OCI-M2 (cell line): ENCODE measurements at regions not wholly inside any gene's neighbourhood (a gene's known extent, or its start where the extent isn't known, plus 50 kb on each side); places are given as distances from the start of the nearest gene placed in this dataset.
"Not testable (repeated sequence)": the region's sequence is repeated elsewhere in the genome, so short reads cannot be mapped to it uniquely, and the experiment has no call there.

Experiments used
- DNase-seq: peaks from one replicate; lab custom pipeline; 2025; ENCODE audit not compliant: unreplicated experiment; lab: John Stamatoyannopoulos, UW

DNA sequence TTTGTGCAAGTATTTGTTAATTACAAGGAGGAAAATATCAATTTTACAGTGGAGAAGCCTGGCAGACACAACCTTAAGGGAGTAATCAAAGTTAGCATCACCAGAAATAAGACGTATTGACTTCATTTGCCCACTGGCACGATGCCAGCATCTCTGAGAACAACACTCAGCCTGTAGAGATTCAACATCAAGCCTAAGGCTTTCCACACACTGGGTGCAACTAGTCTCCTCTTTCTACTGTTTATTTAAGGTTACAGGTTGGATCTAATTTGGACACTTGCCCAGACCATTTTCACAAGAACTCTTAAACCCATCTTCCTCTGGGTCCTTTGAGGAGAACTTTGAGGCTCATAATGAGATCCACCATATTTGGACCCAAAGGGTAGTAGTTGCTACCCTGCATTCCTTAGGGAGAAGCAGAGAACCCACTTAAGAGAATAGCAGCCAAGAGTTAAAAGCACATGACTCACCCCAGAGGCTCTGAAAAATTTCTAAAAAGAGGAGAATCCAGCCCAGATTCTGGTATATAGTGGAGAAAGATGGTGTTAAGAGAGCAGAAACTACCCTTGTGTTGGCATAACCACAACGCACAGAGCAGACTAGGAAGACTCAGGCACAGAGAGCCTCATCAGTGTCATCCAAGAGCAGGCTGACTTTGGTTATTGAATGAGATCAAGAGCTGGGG, 97.3 kb downstream of the CCDC71L start:
- no peak for DNase-seq

DNA sequence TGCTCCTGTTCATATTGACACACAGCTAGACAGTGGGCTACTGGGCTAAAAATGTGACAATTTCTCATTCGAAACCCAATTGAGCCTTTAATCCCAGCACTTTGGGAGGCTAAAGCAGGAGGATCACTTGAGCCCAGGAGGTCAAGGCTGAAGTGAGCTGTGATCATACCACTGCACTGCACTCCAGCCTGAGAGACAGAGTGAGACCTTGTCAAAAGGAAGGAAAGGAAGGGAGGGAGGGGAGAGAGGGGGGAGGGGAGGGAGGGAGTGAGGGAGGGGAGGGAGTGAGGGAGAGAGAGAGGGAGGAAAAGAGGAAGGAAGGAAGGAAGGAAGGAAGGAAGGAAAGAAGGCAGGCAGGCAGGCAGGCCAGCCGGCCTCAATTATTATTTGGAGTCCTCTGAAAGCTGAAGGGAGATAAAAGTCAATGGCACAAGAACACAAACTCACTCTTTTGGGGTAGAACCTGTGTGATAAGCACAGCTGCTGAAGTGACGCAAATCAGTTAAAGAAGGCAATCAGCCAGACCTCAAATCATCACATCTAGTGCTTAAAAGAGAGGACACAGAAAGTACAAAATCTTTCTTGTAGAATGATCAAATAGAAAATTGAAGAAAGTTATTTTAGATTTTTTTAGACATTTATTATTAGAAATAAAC, 98.1 kb downstream of the CCDC71L start:
- no peak for DNase-seq

DNA sequence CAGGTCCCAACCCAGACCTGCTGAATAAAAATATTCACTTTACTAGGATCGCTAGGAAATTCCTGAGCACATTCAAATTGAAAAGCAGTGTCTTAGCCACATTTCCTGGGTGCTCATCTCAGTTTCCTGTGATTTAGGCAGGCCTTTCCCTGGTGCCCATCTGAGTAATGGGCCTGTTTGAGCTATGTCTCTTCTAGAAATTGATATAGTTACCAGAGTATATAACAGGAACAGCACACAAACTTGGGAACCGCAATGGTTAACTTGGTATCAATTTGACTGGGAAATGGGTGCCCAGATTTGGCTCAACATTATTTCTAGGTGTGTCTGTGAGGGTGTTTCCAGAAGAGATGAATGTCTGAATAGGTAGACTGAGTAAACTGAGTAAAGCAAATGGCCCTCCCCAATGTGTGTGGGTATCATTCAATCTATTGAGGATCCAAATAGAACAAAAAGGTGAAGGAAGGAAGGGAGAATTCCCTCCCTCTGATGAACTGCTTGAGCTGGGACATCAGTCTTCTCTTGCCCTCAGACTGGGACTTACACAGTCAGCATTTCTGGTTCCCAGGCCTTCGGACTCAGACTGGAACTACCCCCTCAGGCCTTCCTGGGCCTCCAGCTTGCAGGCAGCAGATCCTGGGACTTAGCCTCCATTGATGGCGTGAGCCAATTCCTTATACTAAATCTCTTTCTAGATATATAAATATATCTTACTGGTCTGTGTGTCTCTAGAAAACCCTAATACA, 99.1 kb downstream of the CCDC71L start:
- no peak for DNase-seq

DNA sequence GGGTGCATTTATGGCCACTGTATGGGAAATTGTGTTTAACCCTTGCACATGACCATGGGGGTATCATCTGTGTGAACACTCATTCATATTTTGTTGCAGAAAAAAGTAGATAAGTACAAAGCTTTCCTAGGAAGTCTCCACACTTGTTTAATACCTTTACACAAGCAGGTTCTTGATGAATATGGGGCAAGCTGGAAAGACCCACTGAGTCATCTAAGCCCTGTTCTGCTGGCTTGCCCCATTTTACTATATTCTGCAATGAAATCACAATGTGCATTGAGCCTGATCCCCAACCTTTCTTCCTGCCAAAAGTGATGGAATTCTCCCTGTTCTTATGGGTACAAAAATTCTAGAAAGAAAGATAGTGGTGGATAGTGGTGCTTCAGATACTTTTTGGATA, 99.8 kb downstream of the CCDC71L start:
- DNase-seq, result no peak

DNA sequence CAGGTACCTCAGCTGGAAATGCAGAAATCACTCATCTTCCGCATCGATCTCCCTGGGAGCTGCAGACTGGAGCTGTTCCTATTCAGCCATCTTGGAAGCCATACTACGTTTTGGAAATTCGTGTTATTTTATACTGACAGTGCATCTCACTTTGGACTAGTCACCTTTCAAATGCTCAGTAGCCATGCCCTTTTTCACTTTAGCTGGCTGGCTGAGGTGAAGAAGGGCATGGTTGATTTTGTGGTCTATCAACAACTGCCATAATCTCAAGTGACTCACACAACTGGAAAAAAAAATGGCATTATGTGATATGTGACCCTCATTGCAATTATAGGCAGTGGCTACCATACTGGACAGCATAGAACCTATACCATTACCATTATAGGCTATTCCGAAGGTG, 100.5 kb downstream of the CCDC71L start:
- no peak for DNase-seq

DNA sequence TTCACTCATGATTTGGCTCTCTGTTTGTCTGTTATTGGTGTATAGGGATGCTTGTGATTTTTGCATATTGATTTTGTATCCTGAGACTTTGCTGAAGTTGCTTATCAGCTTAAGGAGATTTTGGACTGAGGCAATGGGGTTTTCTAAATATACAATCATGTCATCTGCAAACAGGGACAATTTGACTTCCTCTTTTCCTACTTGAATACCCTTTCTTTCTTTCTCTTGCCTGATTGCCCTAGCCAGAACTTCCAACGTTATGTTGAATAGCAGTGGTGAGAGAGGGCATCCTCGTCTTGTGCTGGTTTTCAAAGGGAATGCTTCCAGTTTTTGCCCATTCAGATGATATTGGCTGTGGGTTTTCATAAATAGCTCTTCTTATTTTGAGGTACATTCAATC, 104.7 kb downstream of the CCDC71L start:
- DNase-seq, result not testable (repeated sequence)

DNA sequence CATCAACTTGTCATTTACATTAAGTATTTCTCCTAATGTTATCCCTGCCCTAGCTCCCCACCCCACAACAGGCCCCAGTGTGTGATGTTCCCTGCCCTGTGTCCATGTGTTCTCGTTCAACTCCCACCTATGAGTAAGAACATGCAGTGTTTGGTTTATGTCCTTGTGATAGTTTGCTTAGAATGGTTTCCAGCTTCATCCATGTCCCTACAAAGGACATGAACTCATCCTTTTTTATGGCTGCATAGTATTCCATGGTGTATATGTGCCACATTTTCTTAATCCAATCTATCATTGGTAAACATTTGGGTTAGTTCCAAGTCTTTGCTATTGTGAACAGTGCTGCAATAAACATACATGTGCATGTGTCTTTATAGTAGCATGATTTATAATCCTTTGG, 106.3 kb downstream of the CCDC71L start:
- not testable (repeated sequence) for DNase-seq

DNA sequence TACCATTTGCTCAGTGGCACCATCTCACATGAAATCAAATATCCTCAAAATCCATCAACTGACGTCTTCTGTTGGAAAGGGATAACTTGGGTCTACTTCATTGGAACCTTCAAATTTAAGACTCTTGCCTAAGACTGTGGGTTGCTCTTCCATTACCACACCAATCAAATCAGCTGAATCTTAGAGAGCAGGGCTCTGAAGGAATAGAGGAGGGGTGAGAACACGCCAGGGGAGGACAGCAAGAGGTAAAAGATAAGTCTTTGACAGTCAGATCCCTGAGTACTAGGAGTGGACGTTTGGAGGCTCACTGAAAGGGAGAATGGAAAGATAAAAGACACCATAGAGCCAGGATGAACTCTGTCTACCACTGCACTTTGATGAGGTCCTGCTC, 107.5 kb downstream of the CCDC71L start:
- DNase-seq, result no peak

DNA sequence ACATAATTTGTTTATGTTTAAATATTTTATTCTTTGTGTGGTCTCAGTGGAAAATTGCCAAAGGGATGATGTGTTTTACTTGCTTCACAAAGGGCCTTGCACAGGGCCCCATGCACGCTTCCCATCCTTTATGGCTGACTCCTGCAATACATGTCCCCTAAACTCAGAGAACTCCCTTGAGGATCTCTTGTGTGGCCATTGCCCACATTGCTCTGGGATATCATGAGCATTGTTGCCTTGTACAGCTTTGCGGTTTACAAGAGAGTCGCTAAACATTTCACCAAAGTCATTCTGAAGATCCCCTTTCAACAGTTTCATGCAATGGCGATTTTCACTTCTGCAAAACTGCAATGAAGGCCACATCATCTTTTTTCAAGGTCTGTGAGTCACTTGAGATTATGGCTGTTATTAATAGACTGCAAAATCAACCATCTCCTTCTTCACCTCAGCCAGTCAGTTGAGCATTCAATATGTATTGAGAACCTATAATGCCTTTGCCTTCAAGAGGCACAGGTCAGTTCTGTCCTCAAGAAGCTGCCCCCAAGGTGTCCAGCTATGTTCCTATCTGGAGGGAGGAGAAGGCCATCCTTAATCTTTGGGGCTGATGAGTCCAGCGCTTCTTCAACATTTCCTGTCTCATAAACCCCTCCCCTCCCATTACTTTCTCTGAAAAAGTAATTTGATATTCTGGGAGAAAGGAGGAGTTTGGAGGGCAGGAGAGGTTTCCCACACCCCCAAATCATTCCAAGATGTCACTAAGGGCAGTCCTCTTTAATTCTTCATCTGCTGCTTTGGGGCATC, 108.1 kb downstream of the CCDC71L start:
- DNase-seq, result no peak

DNA sequence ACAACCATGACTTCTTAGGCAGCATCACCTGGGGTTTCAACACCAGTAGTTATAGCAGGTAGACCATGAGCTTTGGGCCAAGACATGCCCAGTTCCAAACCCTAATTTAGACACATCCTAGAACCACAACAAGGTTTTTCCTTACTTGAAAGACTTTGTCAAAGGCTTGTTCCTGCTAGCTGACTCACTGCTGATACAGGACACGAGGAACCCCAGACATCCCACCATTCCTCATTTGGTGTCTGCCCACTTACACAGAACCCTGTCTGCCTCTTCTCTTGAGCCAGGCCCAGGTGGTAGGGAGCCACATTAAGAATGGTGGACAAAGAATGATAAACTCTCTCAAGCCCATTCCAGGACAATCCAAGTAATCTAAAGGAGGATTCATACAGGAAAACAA, 109.0 kb downstream of the CCDC71L start:
- DNase-seq, result no peak

DNA sequence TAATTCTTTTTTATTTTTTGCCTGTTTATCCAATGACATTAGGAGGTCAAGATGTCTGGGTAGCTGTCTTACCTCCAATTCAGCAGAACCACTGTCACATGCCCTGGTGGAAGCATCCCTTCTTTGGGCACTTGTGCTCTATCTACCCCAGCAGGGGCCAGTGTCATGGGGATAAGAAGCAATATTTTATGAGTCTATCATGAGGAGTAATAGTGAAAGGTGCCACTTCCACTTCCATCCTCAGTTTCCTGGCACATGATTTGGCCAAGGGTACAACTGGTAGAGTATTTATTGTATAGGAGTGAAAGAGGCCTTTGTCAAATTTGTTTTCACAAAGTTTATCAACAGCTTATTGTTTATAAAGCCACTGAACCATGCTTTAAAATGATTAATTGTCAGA, 112.5 kb downstream of the CCDC71L start:
- DNase-seq, result no peak

DNA sequence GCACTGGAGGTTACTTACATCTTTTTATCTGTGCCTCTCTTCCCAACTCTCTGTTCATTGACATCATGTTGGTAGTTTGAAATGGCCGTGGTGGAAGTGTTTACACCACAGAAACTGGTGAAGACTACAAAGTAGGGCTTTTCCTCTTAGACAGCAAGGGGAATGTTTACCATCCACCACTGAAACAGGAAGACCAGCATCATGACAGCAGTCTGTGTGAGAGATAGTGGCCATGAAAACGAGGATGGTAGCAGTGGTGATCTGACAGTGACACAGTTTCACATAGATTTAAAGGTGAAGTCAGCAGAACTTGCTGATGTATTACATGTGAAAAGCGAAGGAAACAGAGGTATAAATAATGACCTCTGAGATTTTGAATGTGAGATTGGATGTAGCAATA, 115.7 kb downstream of the CCDC71L start:
- DNase-seq, result no peak

DNA sequence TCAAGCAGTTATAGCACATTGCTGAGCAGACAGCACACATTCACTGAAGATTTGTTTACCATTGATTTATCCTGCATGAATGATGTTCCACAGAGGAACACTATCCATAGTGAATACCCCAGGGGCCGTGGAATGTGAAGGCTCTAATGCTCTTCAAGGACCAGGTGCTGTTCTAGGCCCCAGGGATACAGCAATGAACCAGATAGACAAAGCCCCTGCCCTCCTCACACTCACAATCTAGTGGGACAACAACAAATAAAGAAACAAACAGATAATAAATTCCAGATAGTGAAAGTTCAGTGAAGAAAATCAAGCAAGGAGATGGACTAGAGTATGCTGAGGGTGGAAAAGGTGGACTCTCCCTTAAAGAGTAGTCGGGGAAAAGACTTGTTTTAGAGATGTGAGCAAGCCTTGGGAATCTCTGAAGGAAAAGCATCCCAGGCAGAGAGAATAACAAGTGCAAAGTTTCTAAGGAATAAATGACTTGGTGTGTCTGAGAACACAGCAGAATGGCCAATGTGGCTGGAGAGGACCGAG, 117.7 kb downstream of the CCDC71L start:
- no peak for DNase-seq

DNA sequence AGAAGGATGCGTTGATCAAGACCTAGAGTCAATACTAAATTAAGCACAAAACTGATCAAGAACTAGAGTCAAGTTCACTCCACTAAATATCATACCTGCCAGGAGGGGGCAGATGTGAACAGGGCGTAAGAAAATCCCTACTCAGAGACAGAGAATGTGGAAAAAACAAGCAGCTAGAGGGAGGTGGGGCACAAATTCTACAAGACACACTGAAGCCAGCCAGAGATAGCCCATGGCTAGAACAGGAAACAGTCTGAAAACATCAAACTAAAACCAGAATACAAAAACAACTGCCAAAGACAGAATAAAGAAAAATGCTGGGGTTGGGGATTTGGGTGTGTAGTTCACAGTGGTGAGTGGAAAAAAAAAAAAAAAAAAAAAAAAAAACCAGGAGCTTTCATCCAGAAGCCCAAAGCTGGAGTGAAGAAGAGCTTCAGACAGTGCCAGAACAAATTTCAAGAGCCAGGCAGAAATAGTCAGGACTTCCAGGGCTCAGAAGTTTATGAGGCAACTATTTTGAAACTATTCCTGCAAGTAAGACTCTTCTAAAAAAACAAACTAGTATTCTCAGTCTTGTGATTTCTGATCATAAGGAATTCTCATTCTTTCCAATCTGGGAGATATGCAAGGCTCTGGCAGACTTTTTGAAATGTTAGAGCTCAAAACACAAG, 118.3 kb downstream of the CCDC71L start:
- no peak for DNase-seq

DNA sequence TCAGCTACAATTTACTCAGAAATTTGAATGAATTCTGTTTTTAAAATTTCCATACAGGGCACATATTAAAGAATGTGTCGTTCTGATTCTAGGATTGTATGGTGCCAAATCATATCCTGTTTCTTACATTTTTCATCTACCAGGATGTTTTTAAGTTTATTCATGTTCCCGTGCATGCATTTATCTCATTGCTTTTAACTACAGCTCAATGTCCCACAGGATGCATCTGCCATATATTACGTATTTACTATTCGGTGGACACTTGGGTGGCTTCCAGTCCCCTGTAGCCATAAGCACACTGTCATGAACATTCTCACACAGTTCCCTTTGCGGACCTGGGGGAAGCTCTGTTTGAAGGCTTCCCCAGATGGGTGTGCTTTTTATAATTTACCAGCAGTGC, 122.3 kb downstream of the CCDC71L start:
- no peak for DNase-seq

DNA sequence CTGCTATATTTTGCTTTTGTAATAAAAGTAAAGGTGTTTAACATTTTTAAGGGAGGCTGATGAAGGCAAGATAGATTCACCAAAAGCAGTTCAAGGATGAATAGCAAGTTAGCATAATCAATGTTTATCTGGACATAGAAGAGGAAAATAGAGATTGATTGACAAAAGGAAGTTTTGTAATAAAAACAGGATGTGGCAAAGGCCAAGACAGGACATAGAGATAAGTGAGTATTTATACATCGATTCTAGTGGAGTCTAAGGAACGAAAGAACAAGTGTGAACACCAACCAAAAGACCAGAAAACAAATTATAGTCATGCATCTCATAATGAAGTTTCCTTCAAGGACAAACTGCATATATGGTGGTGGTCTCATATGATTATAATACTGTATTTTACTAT, 123.8 kb downstream of the CCDC71L start:
- no peak for DNase-seq

DNA sequence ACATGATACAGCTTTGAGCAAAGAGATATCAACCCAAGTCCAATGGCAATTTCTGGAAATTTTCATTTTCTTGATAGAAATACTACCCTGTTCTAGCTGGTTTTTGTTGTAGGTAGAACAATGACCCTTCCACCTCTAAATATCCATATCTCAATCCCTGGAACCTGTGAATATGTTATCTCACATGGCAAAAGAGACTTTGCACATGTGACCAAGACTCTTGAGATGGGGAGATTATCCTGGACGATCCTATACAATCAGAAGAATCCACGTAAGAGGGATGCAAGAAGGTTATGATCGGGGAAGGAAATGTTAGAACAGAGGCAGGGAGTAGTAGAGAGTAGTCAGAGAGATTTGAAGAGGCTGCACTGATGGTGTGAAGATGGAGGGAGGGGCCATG, 124.9 kb downstream of the CCDC71L start:
- DNase-seq, result no peak

DNA sequence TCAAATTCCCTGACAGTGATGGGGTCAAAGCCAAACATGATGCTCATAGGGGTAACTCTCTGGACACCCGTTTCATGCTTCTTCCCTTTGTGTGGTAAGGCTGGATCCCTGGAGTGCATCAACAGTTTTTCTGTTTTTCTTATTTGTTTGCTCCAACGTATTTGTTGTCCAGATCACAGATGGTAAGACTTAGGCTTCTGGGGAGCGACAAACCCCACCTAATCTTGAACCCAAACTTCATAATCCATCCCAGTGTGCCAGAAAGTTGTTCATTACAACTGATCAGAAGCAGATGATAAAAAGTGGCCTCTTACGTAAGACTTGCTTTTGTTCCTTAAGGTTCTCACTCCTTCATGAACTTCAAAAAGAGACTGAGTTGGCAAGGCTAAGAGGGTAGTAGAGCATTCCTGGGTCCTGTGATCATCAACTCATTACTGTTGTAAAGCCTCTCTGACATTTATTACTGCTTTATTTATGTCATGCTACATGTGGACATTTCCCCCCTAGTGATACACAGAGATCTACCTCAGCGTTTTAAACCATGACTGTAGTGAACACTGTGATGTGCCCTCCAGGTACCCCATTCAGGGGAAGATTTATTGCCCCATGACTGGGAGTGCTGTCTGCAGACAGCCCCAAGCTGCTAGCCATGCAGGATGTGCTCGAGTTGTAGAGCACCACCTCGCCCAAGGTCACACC, 125.6 kb downstream of the CCDC71L start:
- DNase-seq, result no peak

DNA sequence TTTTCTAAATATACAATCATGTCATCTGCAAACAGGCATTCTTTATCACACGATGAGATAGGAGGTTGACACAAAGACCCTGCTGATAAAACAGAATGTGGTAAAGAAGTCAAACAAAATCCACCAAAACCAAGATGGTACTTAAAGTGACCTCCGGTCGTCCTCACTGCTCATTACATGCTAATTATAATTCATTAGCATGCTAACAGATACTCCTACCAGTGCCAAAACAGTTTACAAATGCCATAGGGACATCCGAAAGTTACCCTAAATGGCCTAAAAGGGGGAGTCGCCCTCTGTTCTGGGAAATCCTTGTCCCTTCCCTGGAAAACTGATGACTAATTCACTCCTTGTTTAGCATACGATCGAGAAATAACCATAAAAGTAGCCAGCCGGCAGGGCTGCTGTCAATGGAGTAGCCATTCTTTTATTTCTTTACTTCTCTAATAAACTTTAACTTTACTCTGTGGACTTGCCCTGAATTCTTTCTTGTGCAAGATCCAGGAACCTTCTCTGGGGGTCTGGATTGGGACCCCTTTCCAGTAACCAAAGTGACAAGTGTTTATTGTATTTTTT, 126.6 kb downstream of the CCDC71L start:
- DNase-seq, result no peak

DNA sequence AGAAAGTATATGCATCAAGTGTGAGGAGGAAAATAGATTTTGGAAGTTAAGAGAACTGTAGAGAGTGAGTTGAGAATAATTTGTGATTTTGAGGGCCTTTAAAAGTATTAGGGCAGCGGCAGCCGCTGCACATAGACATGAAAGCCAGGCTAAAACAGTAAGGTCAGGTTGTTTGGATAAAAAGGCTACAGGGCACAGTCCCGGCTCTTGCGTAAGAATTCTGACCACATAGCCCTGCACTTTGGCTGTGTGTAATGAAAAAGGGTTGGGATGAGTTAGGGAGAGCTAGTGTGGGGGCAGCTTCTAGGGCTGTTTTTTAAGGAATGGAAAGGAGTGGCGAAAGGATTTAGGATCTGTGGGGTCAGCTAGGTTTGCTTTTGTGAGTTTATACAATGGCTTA, 130.8 kb downstream of the CCDC71L start:
- not testable (repeated sequence) for DNase-seq
